IPS DF 6.9 (cell line): ENCODE measurements at regions not wholly inside any gene's neighbourhood (a gene's known extent, or its start where the extent isn't known, plus 50 kb on each side); places are given as distances from the start of the nearest gene placed in this dataset.
"Not testable (repeated sequence)": the region's sequence is repeated elsewhere in the genome, so short reads cannot be mapped to it uniquely, and the experiment has no call there.

Experiments used
- DNase-seq: peaks from one replicate; pipeline ENCODE4 v3.0.0-alpha.2; 2013; ENCODE audit warnings: low read depth, low spot score
- H3K27ac ChIP-seq: one replicate; pipeline ENCODE4 v1.5.1; 2013; ENCODE audit warnings: low read length, control low read depth
- H3K27me3 ChIP-seq: 2 replicates; pipeline ENCODE4 v1.6.1; 2013; ENCODE audit warnings: mild to moderate bottlenecking, low read length; ENCODE audit not compliant: control insufficient read depth, insufficient read depth
- H3K36me3 ChIP-seq: 2 replicates; pipeline ENCODE4 v1.6.1; 2013; ENCODE audit warnings: low read length; ENCODE audit not compliant: control insufficient read depth, insufficient read depth
- H3K4me1 ChIP-seq: 2 replicates; pipeline ENCODE4 v1.6.1; 2013; ENCODE audit warnings: low read length; ENCODE audit not compliant: control insufficient read depth, insufficient read depth
- H3K4me3 ChIP-seq: 2 replicates; pipeline ENCODE4 v1.5.1; 2013; ENCODE audit warnings: mild to moderate bottlenecking, low read length
- H3K9me3 ChIP-seq: 2 replicates; pipeline ENCODE4 v1.6.1; 2013; ENCODE audit warnings: low read length, inconsistent platforms; ENCODE audit not compliant: control insufficient read depth, insufficient read depth
- WGBS: extraction: QIAGEN DNeasy Blood & Tissue Kit; methylation state at CpG from one replicate; pipeline ENCODE4 v1.1.7; 2013; ENCODE audit warnings: mixed read lengths, missing lambda C conversion rate; ENCODE audit not compliant: insufficient read length, insufficient coverage; 5-methylcytosine and 5-hydroxymethylcytosine counted together

DNA sequence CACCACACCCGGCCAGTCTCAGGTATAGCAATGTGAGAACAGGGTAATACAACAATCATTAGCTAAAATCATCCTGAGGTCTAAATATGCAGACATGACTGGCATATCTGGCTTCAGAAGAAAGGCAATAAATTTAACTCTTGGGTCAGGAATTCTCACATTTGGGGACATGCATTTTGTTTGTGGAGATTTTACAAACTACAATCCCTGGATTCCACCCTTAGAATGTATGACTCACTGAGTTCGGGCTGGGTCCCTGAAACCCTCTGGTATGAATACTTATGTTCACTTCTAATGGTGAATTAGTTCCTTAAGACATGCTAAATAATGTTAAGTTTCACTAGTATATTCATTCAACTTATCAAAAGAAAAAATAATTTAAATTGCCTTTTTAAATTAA, 98.9 kb upstream of the HMGA2 start:
- no peaks in the 10 kb centered on the region for H3K4me1 ChIP-seq
- H3K27ac ChIP-seq = no peak overlapping the region
- no CpG with 5 or more reads among the region's 2 CpGs for WGBS
- H3K4me3 ChIP-seq = no peak overlapping the region
- DNase-seq = no peak
- no peaks in the 10 kb centered on the region for H3K9me3 ChIP-seq
- no peaks in the 10 kb centered on the region for H3K27me3 ChIP-seq
- H3K36me3 ChIP-seq = no peaks in the 10 kb centered on the region

DNA sequence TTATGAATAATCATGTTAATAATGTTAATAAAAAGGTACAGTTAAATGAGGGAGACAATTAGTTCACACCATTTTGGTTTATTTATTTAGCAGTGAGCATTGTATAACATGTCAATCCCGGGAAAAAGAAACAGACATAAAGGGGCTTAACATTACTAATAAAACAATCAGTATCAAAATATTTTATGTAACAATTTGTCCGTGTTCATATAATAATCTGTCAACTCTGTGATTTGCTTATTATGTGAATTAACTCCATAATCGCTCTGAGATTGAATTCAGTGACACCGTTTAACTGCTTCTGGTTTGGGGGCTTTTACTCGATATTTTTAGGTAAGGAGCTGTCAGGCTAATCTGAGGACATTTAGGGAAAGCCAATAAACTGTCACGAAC, 95.8 kb upstream of the HMGA2 start:
- WGBS = no CpG with 5 or more reads among the region's 6 CpGs
- H3K27ac ChIP-seq = no peak overlapping the region
- no peaks in the 10 kb centered on the region for H3K4me1 ChIP-seq
- H3K36me3 ChIP-seq = no peaks in the 10 kb centered on the region
- no peaks in the 10 kb centered on the region for H3K27me3 ChIP-seq
- H3K4me3 ChIP-seq = no peak overlapping the region; the same call in 1 of the 2 replicates
- no peaks in the 10 kb centered on the region for H3K9me3 ChIP-seq
- no peak for DNase-seq

GRCh38 chr12:65728848-65729793, 95.2 kb upstream of the HMGA2 start:
- no peaks in the 10 kb centered on the region for H3K4me1 ChIP-seq
- H3K4me3 ChIP-seq = peak overlapping the region; percentile 44; the same call in 1 of the 2 replicates
- H3K27ac ChIP-seq = no peak overlapping the region
- H3K27me3 ChIP-seq = no peaks in the 10 kb centered on the region
- WGBS = no CpG with 5 or more reads among the region's 66 CpGs
- DNase-seq = peak; percentile 22
- H3K9me3 ChIP-seq = no peaks in the 10 kb centered on the region
- no peaks in the 10 kb centered on the region for H3K36me3 ChIP-seq

DNA sequence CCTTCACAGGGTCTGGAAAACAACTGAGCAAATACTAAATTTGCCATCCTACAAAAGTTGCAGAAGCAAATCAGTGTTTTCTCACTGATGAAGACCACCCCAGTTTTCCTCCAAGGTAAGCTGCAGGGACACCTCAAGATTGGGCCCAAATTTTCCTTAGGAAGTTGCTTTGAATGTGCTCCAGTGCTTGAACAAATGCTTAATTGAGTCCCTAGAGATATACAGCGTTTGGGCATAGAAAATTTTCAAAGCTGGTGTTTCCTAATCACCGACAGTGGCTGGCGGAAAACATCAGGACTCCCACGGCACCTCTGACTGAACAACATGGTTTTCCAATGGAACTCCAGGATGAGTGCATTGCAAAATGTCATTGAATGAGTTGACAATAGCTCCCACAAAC, 92.5 kb upstream of the HMGA2 start:
- WGBS = no CpG with 5 or more reads among the region's 4 CpGs
- H3K4me1 ChIP-seq = no peaks in the 10 kb centered on the region
- DNase-seq = no peak
- H3K9me3 ChIP-seq = no peaks in the 10 kb centered on the region
- H3K4me3 ChIP-seq = no peak overlapping the region
- no peaks in the 10 kb centered on the region for H3K27me3 ChIP-seq
- H3K27ac ChIP-seq = no peak overlapping the region
- no peaks in the 10 kb centered on the region for H3K36me3 ChIP-seq

DNA sequence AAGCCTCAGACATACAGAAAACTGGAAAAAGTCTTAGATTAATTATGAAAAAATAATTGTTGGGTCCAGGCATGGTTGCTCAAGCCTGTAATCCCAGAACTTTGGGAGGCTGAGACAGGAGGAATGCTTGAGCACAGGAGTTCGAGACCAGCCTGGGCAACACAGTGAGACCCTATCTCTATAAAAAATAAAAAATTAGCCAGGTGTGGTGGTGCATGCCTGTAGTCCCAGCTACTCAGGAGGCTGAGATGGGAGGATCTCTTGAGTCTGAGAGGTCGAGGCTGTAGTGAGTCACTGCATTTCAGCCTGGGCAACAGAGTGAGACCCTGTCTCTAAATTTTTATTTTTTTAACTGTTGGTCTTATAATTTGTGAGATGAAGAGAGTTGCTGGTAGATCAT, 90.6 kb upstream of the HMGA2 start:
- H3K36me3 ChIP-seq = not testable (repeated sequence)

DNA sequence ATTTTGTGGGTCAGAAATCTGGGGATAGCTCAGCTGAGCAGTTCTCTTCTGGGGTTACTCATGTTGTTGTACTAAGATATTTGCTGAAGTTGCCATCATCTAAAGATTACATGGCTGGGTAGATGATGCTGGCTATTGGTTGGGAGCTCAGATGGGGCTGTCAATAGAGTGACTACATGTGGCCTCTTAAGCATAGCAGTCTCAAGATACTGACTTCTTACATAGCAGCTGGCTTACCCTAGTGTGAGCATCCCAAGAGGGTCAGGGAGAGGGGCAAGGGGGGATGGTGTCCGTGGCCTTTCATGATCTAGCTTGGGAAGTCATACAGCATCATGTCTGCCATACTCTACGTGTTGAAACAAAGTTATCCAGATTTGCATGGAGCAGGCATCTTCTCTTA, 90.1 kb upstream of the HMGA2 start:
- H3K36me3 ChIP-seq = no peaks in the 10 kb centered on the region
- DNase-seq = no peak
- no CpG with 5 or more reads among the region's 2 CpGs for WGBS
- no peak overlapping the region for H3K4me3 ChIP-seq
- H3K4me1 ChIP-seq = no peaks in the 10 kb centered on the region
- no peaks in the 10 kb centered on the region for H3K9me3 ChIP-seq
- no peaks in the 10 kb centered on the region for H3K27me3 ChIP-seq
- H3K27ac ChIP-seq = no peak overlapping the region

More for the DNA sequence above, 90.6 kb upstream of the HMGA2 start:
- no CpG with 5 or more reads among the region's 2 CpGs for WGBS
- not testable (repeated sequence) for H3K9me3 ChIP-seq, H3K4me1 ChIP-seq, DNase-seq, H3K27ac ChIP-seq, H3K4me3 ChIP-seq, H3K27me3 ChIP-seq

DNA sequence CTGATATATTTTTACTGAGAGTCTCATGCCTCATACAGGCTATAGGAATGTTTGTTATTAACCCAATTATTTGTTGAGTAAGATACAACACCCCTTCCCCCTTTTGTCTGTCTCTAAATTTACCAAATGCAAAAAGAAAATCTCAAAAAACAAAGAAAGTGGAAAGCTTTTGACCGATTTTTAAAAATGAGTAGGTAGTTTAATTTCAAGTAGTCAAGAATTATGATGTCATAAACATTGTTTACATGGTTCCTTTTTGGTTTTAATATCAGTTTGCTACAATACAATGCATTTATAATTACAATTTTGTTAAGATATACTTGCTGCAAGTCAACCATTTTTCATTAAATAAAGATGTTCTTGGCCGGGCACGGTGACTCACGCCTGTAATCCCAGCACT, 84.7 kb upstream of the HMGA2 start:
- DNase-seq = no peak
- H3K4me1 ChIP-seq = no peaks in the 10 kb centered on the region
- H3K27me3 ChIP-seq = no peaks in the 10 kb centered on the region
- H3K36me3 ChIP-seq = no peaks in the 10 kb centered on the region
- H3K27ac ChIP-seq = no peak overlapping the region
- H3K9me3 ChIP-seq = no peaks in the 10 kb centered on the region
- no peak overlapping the region for H3K4me3 ChIP-seq
- WGBS = no CpG with 5 or more reads among the region's 4 CpGs

GRCh38 chr12:65740506-65740872, 83.8 kb upstream of the HMGA2 start:
- no peaks in the 10 kb centered on the region for H3K27me3 ChIP-seq
- H3K4me1 ChIP-seq = no peaks in the 10 kb centered on the region
- DNase-seq = no peak
- H3K9me3 ChIP-seq = no peaks in the 10 kb centered on the region
- H3K4me3 ChIP-seq = no peak overlapping the region; the same call in 1 of the 2 replicates
- WGBS = no CpG with 5 or more reads among the region's 1 CpG
- H3K27ac ChIP-seq = no peak overlapping the region
- H3K36me3 ChIP-seq = no peaks in the 10 kb centered on the region

GRCh38 chr12:65740873-65741600, 83.2 kb upstream of the HMGA2 start:
- H3K36me3 ChIP-seq = no peaks in the 10 kb centered on the region
- H3K4me3 ChIP-seq = peak overlapping the region; percentile 38; the same call in 1 of the 2 replicates
- no peaks in the 10 kb centered on the region for H3K9me3 ChIP-seq
- DNase-seq = no peak
- H3K4me1 ChIP-seq = no peaks in the 10 kb centered on the region
- H3K27me3 ChIP-seq = no peaks in the 10 kb centered on the region
- WGBS = no CpG with 5 or more reads among the region's 42 CpGs
- H3K27ac ChIP-seq = no peak overlapping the region

- Histone ChIP-seq H3K27me3 (no peaks in the 10 kb centered on the region), H3K4me3 (peak overlapping the region; percentile 70), H3K4me1 (no peaks in the 10 kb centered on the region), H3K27ac (no peak overlapping the region), H3K9me3 (no peaks in the 10 kb centered on the region), H3K36me3 (no peaks in the 10 kb centered on the region)
- WGBS = no CpG with 5 or more reads among the region's 35 CpGs
- no peak for DNase-seq
Measured at GRCh38 chr12:65741656-65742017, 82.6 kb upstream of the HMGA2 start.
